ENCODE measurements at regions not wholly inside any gene's neighbourhood (a gene's known extent, or its start where the extent isn't known, plus 50 kb on each side); places are given as distances from the start of the nearest gene placed in this dataset.

GRCh38 chrX:128294198-128294597 lies 242.0 kb upstream of the ACTRT1 start:
- TF ChIP-seq CTCF (IDR thresholded peaks at IDR 0.05; ENCODE audit: insufficient read depth, low read length, poor library complexity, severe bottlenecking) (no peak), EZH2phosphoT487 (conservative IDR thresholded peaks at IDR 0.05; ENCODE audit: low read length) (no peak)

Data from SU-DHL-6 (cell line).